ENCODE measurements at regions not wholly inside any gene's neighbourhood (a gene's known extent, or its start where the extent isn't known, plus 50 kb on each side); places are given as distances from the start of the nearest gene placed in this dataset.

GRCh38 chr12:4114986-4115385, 158.6 kb upstream of the CCND2 start:
- BruUV-seq (replicated peaks), result no TSS peak
- POLR2A ChIA-PET, result no interaction called here
- Histone ChIP-seq H3K27me3 (ENCODE audit: control insufficient read depth, insufficient read depth, low read length) (no peaks in the 10 kb centered on the region; the same call in 1 of the 2 replicates), H3K9me3 (ENCODE audit: control insufficient read depth, insufficient read depth, low read depth, low read length) (no peaks in the 10 kb centered on the region), H3K4me1 (ENCODE audit: control insufficient read depth, insufficient read depth, low read length) (no peaks in the 10 kb centered on the region), H3K27ac (ENCODE audit: low read length) (no peak overlapping the region), H3K36me3 (ENCODE audit: control insufficient read depth, insufficient read depth, low read length) (no peaks in the 10 kb centered on the region), H3K4me3 (ENCODE audit: low read depth in 2 of 2, low read length in 2 of 2) (no peak overlapping the region)
- in situ Hi-C loops (cut with HindIII; ENCODE audit: low pct_unique_long_range_greater_than_20kb, low sequenced_read_pairs) (no loop called here), intact Hi-C loops (cut with micrococcal nuclease; ENCODE audit: unreplicated experiment) (no loop called here)
- DNase-seq (ENCODE audit: low read depth, low spot score), result no peak
- no peak for ATAC-seq
- CTCF ChIA-PET, result no interaction called here
- TF ChIP-seq POLR2AphosphoS5 (IDR thresholded peaks at IDR 0.05; ENCODE audit: low read depth, low read length) (no peak), SIN3A (IDR thresholded peaks at IDR 0.05; ENCODE audit: borderline replicate concordance, insufficient read depth, low read depth, low read length) (no peak), REST (IDR thresholded peaks at IDR 0.05; ENCODE audit: insufficient read depth in 1 of 2, low read depth in 2 of 2, low read length in 1 of 2) (no peak), TCF7L2 (IDR thresholded peaks at IDR 0.05; ENCODE audit: low read depth, low read length) (no peak)
- TF ChIP-seq, protein P1, sequence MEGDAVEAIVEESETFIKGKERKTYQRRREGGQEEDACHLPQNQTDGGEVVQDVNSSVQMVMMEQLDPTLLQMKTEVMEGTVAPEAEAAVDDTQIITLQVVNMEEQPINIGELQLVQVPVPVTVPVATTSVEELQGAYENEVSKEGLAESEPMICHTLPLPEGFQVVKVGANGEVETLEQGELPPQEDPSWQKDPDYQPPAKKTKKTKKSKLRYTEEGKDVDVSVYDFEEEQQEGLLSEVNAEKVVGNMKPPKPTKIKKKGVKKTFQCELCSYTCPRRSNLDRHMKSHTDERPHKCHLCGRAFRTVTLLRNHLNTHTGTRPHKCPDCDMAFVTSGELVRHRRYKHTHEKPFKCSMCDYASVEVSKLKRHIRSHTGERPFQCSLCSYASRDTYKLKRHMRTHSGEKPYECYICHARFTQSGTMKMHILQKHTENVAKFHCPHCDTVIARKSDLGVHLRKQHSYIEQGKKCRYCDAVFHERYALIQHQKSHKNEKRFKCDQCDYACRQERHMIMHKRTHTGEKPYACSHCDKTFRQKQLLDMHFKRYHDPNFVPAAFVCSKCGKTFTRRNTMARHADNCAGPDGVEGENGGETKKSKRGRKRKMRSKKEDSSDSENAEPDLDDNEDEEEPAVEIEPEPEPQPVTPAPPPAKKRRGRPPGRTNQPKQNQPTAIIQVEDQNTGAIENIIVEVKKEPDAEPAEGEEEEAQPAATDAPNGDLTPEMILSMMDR (IDR thresholded peaks at IDR 0.05), result no peak

DNA sequence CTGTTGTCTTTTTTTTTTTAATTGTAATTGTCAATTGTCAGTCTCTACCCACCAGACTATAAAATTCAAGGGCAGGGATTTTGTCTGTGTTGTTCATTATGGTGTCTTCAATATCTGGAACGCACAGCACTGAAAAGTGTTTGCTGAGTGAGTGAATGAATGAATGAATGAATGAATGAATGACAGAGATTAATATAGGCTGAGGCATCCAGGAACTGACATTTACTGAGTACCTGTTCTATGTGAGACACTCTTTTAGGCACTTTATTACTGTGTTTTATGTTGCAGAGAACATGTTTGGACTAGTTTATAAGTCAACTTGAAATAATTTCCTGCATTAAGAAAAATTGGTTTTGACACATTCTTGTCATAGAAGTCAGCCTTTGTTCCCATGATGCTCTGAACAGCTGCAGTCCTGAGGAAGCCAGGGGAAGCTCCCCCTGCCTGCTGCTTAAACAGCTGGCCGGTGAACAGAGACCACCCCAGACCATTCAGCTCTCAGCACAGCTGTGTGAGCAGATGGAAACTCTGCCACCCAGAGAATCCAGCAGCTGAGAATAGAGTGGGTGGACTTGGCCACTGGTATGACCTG, 160.7 kb upstream of the CCND2 start:
- CTCF ChIA-PET, result interaction anchor here (1.2 kb wide), 1 partner anchor 36 kb away, joined by 3 read pairs; no protein-coding TSS in a partner anchor
- Histone ChIP-seq H3K36me3 (ENCODE audit: control insufficient read depth, insufficient read depth, low read length) (no peaks in the 10 kb centered on the region), H3K4me3 (ENCODE audit: low read depth in 2 of 2, low read length in 2 of 2) (no peak overlapping the region), H3K27ac (ENCODE audit: low read length) (no peak overlapping the region), H3K4me1 (ENCODE audit: control insufficient read depth, insufficient read depth, low read length) (no peaks in the 10 kb centered on the region), H3K9me3 (ENCODE audit: control insufficient read depth, insufficient read depth, low read depth, low read length) (no peaks in the 10 kb centered on the region), H3K27me3 (ENCODE audit: control insufficient read depth, insufficient read depth, low read length) (no peaks in the 10 kb centered on the region; the same call in 1 of the 2 replicates)
- POLR2A ChIA-PET, result no interaction called here
- in situ Hi-C loops (cut with HindIII; ENCODE audit: low pct_unique_long_range_greater_than_20kb, low sequenced_read_pairs), result no loop called here
- no peak for DNase-seq (ENCODE audit: low read depth, low spot score)
- intact Hi-C loops (cut with micrococcal nuclease; ENCODE audit: unreplicated experiment), result no loop called here
- no peak for ATAC-seq
- no TSS peak for BruUV-seq (replicated peaks)
- TF ChIP-seq SIN3A (IDR thresholded peaks at IDR 0.05; ENCODE audit: borderline replicate concordance, insufficient read depth, low read depth, low read length) (no peak), POLR2AphosphoS5 (IDR thresholded peaks at IDR 0.05; ENCODE audit: low read depth, low read length) (no peak), REST (IDR thresholded peaks at IDR 0.05; ENCODE audit: insufficient read depth in 1 of 2, low read depth in 2 of 2, low read length in 1 of 2) (no peak), TCF7L2 (IDR thresholded peaks at IDR 0.05; ENCODE audit: low read depth, low read length) (no peak)
- TF ChIP-seq, protein P1 (IDR thresholded peaks at IDR 0.05), result no peak
